GM12878 (cell line): ENCODE measurements at regions not wholly inside any gene's neighbourhood (a gene's known extent, or its start where the extent isn't known, plus 50 kb on each side); places are given as distances from the start of the nearest gene placed in this dataset.

ENCODE experiments used
- ATAC-seq: fragments of 200-7000 bp; cut with Tn5 transposase; 3 replicates; pipeline ENCODE4 v1.9.1; 2020; ENCODE audit warnings: mild to moderate bottlenecking, moderate library complexity
- BruUV-seq: library from RNA; stranded (reverse); fragments of 400-500 nt; replicated peaks from 2 replicates; lab custom pipeline; 2021; lab: Mats Ljungman, UMichigan
- CTCF ChIA-PET: fragments of 300-600 bp; sonication (Branson Sonifier 250); formaldehyde crosslinking; extraction: SDS; loops from one replicate; lab custom pipeline; 2021; ENCODE audit warnings: inconsistent platforms; lab: Yijun Ruan, JAX
- POLR2A ChIA-PET: fragments of 350-600 bp; formaldehyde crosslinking; extraction: SDS; loops from one replicate; lab custom pipeline; 2021; ENCODE audit warnings: inconsistent platforms; lab: Charles Lee
- RAD21 ChIA-PET: fragments of 300-600 bp; sonication (Branson Sonifier 250); formaldehyde crosslinking; loops from one replicate; lab custom pipeline; 2023; ENCODE audit warnings: antibody characterized with exemption; ENCODE audit not compliant: unreplicated experiment; lab: Charles Lee
- SMC1A ChIA-PET: fragments of 300-600 bp; sonication (Branson Sonifier 250); formaldehyde crosslinking; loops from one replicate; lab custom pipeline; 2023; ENCODE audit not compliant: unreplicated experiment, uncharacterized antibody; lab: Charles Lee
- DNase-seq: peaks from one replicate; pipeline ENCODE4 v3.0.0-alpha.2; 2011; ENCODE audit warnings: low read depth, low spot score
- FAIRE-seq: peaks from 3 replicates; lab custom pipeline; 2011; peaks lifted over from hg19 to GRCh38; lab: Jason Lieb, UNC
- H2AFZ ChIP-seq: 2 replicates; pipeline ENCODE4 v1.6.0; 2011; ENCODE audit warnings: low read depth, low read length, control low read depth; ENCODE audit not compliant: control insufficient read depth
- H3K27ac ChIP-seq: 2 replicates; pipeline ENCODE4 v1.5.1; 2011; ENCODE audit warnings: control low read depth; ENCODE audit not compliant: control insufficient read depth, insufficient read depth
- H3K27me3 ChIP-seq, 2 experiments: replicated peaks in 1 of 2; 2 replicates each; pipeline versions ENCODE4 v1.6.0 to v1.6.1; 2011; ENCODE audit warnings: low read length in 1 of 2; ENCODE audit not compliant: control insufficient read depth in 2 of 2, insufficient read depth in 2 of 2
- H3K36me3 ChIP-seq, 2 experiments: 2 replicates each; pipeline ENCODE4 v1.5.1; 2011; ENCODE audit warnings: low read length in 1 of 2; ENCODE audit not compliant: control insufficient read depth in 2 of 2, insufficient read depth in 2 of 2
- H3K4me1 ChIP-seq: 2 replicates; pipeline ENCODE4 v1.6.1; 2011; ENCODE audit warnings: mild to moderate bottlenecking, low read length, moderate library complexity, mixed read lengths; ENCODE audit not compliant: control insufficient read depth, insufficient read depth
- H3K4me2 ChIP-seq: 2 replicates; pipeline ENCODE4 v1.6.0; 2011; ENCODE audit warnings: control low read depth; ENCODE audit not compliant: control insufficient read depth, insufficient read depth
- H3K4me3 ChIP-seq: fragments of 200-600 bp; sonication (generic); 2 replicates; pipeline ENCODE4 v1.5.1; 2016
- H3K79me2 ChIP-seq: 2 replicates; pipeline ENCODE4 v1.6.0; 2011; ENCODE audit warnings: low read length; ENCODE audit not compliant: control insufficient read depth, insufficient read depth
- H3K9ac ChIP-seq: 2 replicates; pipeline ENCODE4 v1.8.0; 2011; ENCODE audit warnings: low read length, control low read depth, mixed read lengths; ENCODE audit not compliant: control insufficient read depth, insufficient read depth
- H3K9me3 ChIP-seq: replicated peaks from 3 replicates; pipeline ENCODE4 v1.5.1; 2011; ENCODE audit warnings: mild to moderate bottlenecking, low read length; ENCODE audit not compliant: control insufficient read depth, insufficient read depth
- H4K20me1 ChIP-seq: 2 replicates; pipeline ENCODE4 v1.6.0; 2011; ENCODE audit not compliant: control insufficient read depth, insufficient read depth
- ETV6 ChIP-seq, 2 experiments: fragments of 450-650 bp in 1 of 2; IDR thresholded peaks in 1 of 2; conservative IDR thresholded peaks in 1 of 2; 2 replicates each; pipeline ENCODE4 v1.6.1; 2014; ENCODE audit warnings: antibody characterized with exemption in 1 of 2, borderline replicate concordance in 1 of 2, low read depth in 1 of 2, mild to moderate bottlenecking in 1 of 2, moderate library complexity in 1 of 2
- HDAC2 ChIP-seq: fragments of 200-600 bp; sonication (generic); IDR thresholded peaks from 2 replicates; pipeline ENCODE4 v1.6.1; 2017
- NFYA ChIP-seq: IDR thresholded peaks from 2 replicates; pipeline ENCODE4 v1.6.1; 2011; ENCODE audit warnings: low read depth, mild to moderate bottlenecking, low read length, improper control_type of control experiment, borderline replicate concordance
- STAT1 ChIP-seq: fragments of 450-650 bp; conservative IDR thresholded peaks from 2 replicates; pipeline ENCODE4 v1.6.1; 2014; ENCODE audit warnings: antibody characterized with exemption, mild to moderate bottlenecking
- WGBS: methylation state at CpG from one replicate; pipeline ENCODE4 v1.1.6; 2016; ENCODE audit warnings: low lambda C conversion rate; ENCODE audit not compliant: insufficient replicate concordance, insufficient coverage; ENCODE audit errors: missing lambda C conversion rate; 5-methylcytosine and 5-hydroxymethylcytosine counted together
- in situ Hi-C: fragments of 300-500 bp; cut with MboI; formaldehyde crosslinking; loops from 9 replicates; pipeline ENCODE4 v1.14.3; 2018; ENCODE audit warnings: mixed read lengths
- intact Hi-C: fragments of 100-400 bp; cut with micrococcal nuclease; formaldehyde crosslinking; loops from one replicate; pipeline ENCODE4 v1.14.2; 2022; ENCODE audit not compliant: unreplicated experiment
- TF ChIP-seq, protein P1 (sequence below): fragments of 450-650 bp; IDR thresholded peaks from 2 replicates; pipeline ENCODE4 v1.6.1; 2017; ENCODE audit warnings: mild to moderate bottlenecking, moderate library complexity

DNA sequence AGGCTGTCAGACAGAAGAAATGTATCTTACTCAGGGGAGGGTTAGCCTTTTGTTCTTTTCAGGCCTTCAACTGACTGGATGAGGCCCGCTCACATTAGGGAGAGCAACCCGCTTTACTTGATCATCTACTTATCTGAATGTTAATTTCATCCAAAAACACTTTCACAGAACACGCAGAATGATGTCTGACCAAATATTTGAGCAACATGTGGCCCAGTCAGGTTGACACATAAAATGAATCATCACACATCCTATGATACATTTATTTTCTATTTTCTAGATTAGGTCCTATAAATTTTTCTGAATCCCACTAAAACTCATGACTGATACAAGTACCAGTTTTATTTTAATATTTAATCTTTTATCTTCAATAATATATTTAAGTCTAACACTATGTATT lies 260.3 kb downstream of the IL15 start (continued):
- TF ChIP-seq, protein P1, sequence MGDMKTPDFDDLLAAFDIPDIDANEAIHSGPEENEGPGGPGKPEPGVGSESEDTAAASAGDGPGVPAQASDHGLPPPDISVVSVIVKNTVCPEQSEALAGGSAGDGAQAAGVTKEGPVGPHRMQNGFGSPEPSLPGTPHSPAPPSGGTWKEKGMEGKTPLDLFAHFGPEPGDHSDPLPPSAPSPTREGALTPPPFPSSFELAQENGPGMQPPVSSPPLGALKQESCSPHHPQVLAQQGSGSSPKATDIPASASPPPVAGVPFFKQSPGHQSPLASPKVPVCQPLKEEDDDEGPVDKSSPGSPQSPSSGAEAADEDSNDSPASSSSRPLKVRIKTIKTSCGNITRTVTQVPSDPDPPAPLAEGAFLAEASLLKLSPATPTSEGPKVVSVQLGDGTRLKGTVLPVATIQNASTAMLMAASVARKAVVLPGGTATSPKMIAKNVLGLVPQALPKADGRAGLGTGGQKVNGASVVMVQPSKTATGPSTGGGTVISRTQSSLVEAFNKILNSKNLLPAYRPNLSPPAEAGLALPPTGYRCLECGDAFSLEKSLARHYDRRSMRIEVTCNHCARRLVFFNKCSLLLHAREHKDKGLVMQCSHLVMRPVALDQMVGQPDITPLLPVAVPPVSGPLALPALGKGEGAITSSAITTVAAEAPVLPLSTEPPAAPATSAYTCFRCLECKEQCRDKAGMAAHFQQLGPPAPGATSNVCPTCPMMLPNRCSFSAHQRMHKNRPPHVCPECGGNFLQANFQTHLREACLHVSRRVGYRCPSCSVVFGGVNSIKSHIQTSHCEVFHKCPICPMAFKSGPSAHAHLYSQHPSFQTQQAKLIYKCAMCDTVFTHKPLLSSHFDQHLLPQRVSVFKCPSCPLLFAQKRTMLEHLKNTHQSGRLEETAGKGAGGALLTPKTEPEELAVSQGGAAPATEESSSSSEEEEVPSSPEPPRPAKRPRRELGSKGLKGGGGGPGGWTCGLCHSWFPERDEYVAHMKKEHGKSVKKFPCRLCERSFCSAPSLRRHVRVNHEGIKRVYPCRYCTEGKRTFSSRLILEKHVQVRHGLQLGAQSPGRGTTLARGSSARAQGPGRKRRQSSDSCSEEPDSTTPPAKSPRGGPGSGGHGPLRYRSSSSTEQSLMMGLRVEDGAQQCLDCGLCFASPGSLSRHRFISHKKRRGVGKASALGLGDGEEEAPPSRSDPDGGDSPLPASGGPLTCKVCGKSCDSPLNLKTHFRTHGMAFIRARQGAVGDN = no peak
- TF ChIP-seq ETV6 (conservative IDR thresholded peaks at IDR 0.05 in 1 of 2, IDR thresholded peaks at IDR 0.05 in 1 of 2; ENCODE audit: borderline replicate concordance in 1 of 2, low read depth in 1 of 2) = no peak

DNA sequence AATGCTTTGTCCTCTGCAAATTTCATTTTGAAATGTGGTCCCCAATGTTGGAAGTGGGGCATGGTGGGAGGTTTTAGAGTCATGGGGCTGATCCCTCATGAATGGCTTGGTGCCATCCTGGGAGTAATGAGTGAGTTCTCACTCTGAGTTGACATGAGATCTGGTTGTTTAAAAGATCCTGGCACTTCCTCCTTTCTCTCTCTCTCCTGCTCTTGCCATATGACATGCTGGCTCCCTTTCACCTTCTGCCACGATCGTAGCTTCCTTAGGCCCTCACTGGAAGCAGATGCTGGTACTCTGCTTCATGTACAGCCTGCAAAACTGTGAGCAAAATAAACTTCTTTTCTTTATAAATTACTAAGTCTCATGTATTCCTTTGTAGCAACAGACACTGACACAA lies 262.0 kb downstream of the IL15 start:
- in situ Hi-C loops (no loop called here), intact Hi-C loops (no loop called here)
- no peaks in the 10 kb centered on the region for H4K20me1 ChIP-seq
- no peaks in the 10 kb centered on the region for H3K27me3 ChIP-seq
- no peak overlapping the region for H3K4me2 ChIP-seq
- no peak overlapping the region for H2AFZ ChIP-seq
- no peaks in the 10 kb centered on the region for H3K36me3 ChIP-seq
- TF ChIP-seq STAT1 (no peak), NFYA (no peak), HDAC2 (no peak)
- no peak for FAIRE-seq
- no peaks in the 10 kb centered on the region for H3K4me1 ChIP-seq
- BruUV-seq = no TSS peak
- RAD21 ChIA-PET = no interaction called here
- no peak for DNase-seq
- no peak overlapping the region for H3K4me3 ChIP-seq
- no peaks in the 10 kb centered on the region for H3K9me3 ChIP-seq
- no peak for ATAC-seq
- H3K79me2 ChIP-seq = no peaks in the 10 kb centered on the region
- H3K27ac ChIP-seq = no peak overlapping the region
- H3K9ac ChIP-seq = no peak overlapping the region
- CTCF ChIA-PET = no interaction called here
- POLR2A ChIA-PET = no interaction called here
- WGBS = 0% methylated on average over 2 of the region's 2 CpGs
- SMC1A ChIA-PET = no interaction called here
